GM12892 (cell line): ENCODE measurements at regions not wholly inside any gene's neighbourhood (a gene's known extent, or its start where the extent isn't known, plus 50 kb on each side); places are given as distances from the start of the nearest gene placed in this dataset.

ENCODE experiments used
- POLR2A ChIP-seq: IDR thresholded peaks from 2 replicates; pipeline ENCODE4 v1.6.1; 2011; ENCODE audit warnings: low read depth, low read length, control low read depth
- TAF1 ChIP-seq: IDR thresholded peaks from 2 replicates; pipeline ENCODE4 v1.6.1; 2011; ENCODE audit warnings: low read depth, mild to moderate bottlenecking, control low read depth, low read length, borderline replicate concordance

DNA sequence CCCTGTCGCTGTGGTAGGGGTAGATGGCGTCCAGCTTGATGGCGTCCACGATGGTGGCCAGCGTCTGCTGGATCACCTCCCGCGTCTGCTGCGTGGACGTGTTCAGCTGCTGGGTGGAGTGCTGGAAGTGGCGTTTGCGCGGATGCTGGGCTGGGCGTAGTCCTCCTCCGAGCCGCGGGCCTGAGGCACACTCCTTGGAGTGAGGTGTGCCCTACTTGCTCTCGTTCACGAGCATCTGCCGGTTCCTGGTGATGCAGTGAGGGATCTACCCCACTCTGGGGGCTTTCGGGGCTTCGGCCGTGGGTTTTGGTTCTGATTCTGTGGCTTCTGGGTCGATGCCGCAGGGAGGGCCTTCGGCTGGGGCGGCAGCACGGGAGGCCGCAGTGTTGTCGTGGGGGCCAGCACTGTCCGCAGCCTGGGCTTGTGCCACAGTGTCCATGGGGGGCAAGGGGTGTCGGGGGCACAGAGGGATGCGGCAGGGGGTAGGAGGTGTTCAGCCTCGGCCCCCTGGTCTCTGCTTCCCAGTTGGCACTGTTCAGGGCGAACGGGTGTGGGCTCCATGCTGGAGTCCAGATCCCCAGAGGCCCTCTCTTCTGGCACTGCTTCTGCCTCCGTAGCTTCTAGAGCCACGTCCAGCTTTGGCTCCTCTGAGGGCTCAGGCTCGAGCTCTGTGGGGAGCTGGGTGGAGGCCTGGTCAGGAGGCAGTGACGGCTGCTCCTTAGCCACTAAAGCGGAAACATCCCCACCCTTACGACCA lies 890.6 kb upstream of the LRRTM1 start:
- TF ChIP-seq POLR2A (no peak), TAF1 (no peak)
